Esophagus muscularis mucosa (tissue), 4 donors: ENCODE measurements at regions not wholly inside any gene's neighbourhood (a gene's known extent, or its start where the extent isn't known, plus 50 kb on each side); places are given as distances from the start of the nearest gene placed in this dataset.

Experiments
- DNase-seq: peaks from one replicate; pipeline ENCODE4 v3.0.0-alpha.2; 2017; ENCODE audit errors: extremely low spot score
- H3K27ac ChIP-seq, 4 donors: fragments of 200-600 bp; sonication (generic); replicated peaks in 1 of 4; 1 replicate in 3 of 4; 2 replicates in 1 of 4; pipeline ENCODE4 v1.5.1; 2016 to 2019; ENCODE audit warnings: mild to moderate bottlenecking in 1 of 4
- H3K27me3 ChIP-seq, 4 donors: fragments of 200-600 bp; sonication (generic); one replicate each; pipeline versions ENCODE4 v1.5.1 to v1.6.0; 2016 to 2019
- H3K36me3 ChIP-seq, 4 donors: fragments of 200-600 bp; sonication (generic); one replicate each; pipeline ENCODE4 v1.5.1; 2016 to 2019
- H3K4me1 ChIP-seq, 4 donors: fragments of 200-600 bp; sonication (generic); one replicate each; pipeline ENCODE4 v1.5.1; 2016 to 2019
- H3K4me3 ChIP-seq, 4 donors: fragments of 200-600 bp; sonication (generic); 1 replicate in 2 of 4; 2 replicates in 2 of 4; pipeline ENCODE4 v1.5.1; 2016 to 2019; ENCODE audit warnings: mild to moderate bottlenecking in 4 of 4, moderate library complexity in 1 of 4
- H3K9me3 ChIP-seq, 4 donors: fragments of 200-600 bp; sonication (generic); 1 replicate in 3 of 4; 2 replicates in 1 of 4; pipeline ENCODE4 v1.5.1; 2016 to 2019
- EP300 ChIP-seq: sonication (generic); formaldehyde crosslinking; IDR thresholded peaks from one replicate; pipeline ENCODE4 v1.6.1; 2017; ENCODE audit warnings: antibody characterized with exemption
- POLR2A ChIP-seq: fragments of 450-650 bp; IDR thresholded peaks from one replicate; pipeline ENCODE4 v1.6.1; 2017; ENCODE audit warnings: antibody characterized with exemption, moderate library complexity, mild to moderate bottlenecking, low read depth
- POLR2AphosphoS5 ChIP-seq, 2 donors: sonication (generic); formaldehyde crosslinking; IDR thresholded peaks; one replicate each; pipeline ENCODE4 v1.6.1; 2017; ENCODE audit warnings: antibody characterized with exemption in 2 of 2
- WGBS: methylation state at CpG from one replicate; pipeline ENCODE4 v1.1.5; 2018; 5-methylcytosine and 5-hydroxymethylcytosine counted together
- intact Hi-C: fragments of 100-400 bp; cut with DNase I; formaldehyde crosslinking; loops from one replicate; pipeline ENCODE4 v1.15.1; 2023
- TF ChIP-seq, protein P1 (sequence below), 3 experiments: fragments of 200-600 bp in 2 of 3; fragments of 450-650 bp in 1 of 3; sonication (generic) in 2 of 3; IDR thresholded peaks; one replicate each; pipeline ENCODE4 v1.5.1; 2017 to 2019; ENCODE audit warnings: antibody characterized with exemption in 3 of 3, mild to moderate bottlenecking in 2 of 3, moderate library complexity in 1 of 3

DNA sequence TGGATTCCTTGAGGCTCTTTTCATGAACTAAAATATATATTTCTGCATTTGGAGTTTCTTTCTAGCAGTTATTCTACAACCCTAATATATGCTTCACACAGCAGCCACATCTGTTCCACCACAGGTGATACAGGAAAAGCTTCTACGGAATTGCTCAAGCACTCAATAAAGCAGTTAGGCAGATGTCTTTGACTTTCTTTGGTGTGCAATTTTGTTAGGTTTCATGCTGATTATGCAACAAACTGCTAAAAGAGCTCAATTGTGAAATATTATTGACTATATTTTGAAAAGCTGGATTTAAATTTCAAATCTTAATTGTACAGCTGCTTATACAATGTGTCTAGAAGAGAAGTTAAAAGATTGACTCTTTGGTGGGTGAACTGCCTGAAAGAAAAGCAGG lies 1055.6 kb upstream of the FBXO33 start:
- no peak for DNase-seq
- Histone ChIP-seq H3K27me3 (no peaks in the 10 kb centered on the region), H3K36me3 (no peaks in the 10 kb centered on the region), H3K4me1 (no peaks in the 10 kb centered on the region), H3K4me3 (no peak overlapping the region), H3K27ac (no peak overlapping the region), H3K9me3 (no peaks in the 10 kb centered on the region)
- TF ChIP-seq EP300 (no peak), POLR2AphosphoS5 (IDR thresholded peaks at IDR 0.05) (no peak), POLR2A (no peak)
- TF ChIP-seq, protein P1, sequence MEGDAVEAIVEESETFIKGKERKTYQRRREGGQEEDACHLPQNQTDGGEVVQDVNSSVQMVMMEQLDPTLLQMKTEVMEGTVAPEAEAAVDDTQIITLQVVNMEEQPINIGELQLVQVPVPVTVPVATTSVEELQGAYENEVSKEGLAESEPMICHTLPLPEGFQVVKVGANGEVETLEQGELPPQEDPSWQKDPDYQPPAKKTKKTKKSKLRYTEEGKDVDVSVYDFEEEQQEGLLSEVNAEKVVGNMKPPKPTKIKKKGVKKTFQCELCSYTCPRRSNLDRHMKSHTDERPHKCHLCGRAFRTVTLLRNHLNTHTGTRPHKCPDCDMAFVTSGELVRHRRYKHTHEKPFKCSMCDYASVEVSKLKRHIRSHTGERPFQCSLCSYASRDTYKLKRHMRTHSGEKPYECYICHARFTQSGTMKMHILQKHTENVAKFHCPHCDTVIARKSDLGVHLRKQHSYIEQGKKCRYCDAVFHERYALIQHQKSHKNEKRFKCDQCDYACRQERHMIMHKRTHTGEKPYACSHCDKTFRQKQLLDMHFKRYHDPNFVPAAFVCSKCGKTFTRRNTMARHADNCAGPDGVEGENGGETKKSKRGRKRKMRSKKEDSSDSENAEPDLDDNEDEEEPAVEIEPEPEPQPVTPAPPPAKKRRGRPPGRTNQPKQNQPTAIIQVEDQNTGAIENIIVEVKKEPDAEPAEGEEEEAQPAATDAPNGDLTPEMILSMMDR (IDR thresholded peaks at IDR 0.05): no peak
- intact Hi-C loops: no loop called here
- WGBS: 84% methylated on average over 1 of the region's 1 CpG

DNA sequence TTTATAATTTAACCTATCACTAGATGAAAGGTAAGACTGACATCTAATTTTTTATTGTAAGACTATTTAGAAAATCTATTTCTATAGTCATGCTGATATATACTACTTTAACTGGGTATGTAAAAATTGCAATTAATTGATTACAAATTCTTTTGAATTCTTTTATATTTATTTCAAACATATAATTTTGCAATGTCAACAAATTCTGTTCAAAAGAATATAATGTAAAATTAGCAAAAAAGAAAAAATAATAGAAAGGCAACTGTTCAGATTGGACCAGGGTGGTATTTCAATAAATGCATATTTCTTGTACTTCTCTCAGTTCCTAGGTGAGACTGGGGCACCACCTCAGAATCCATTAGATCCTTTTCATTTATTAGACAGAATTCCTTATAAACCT lies 1053.5 kb upstream of the FBXO33 start:
- Histone ChIP-seq H3K4me3 (no peak overlapping the region), H3K27ac (no peak overlapping the region), H3K27me3 (no peaks in the 10 kb centered on the region), H3K36me3 (no peaks in the 10 kb centered on the region), H3K4me1 (no peaks in the 10 kb centered on the region), H3K9me3 (no peaks in the 10 kb centered on the region)
- no peak for DNase-seq
- intact Hi-C loops: no loop called here
- TF ChIP-seq POLR2AphosphoS5 (IDR thresholded peaks at IDR 0.05) (no peak), EP300 (no peak)
- TF ChIP-seq, protein P1 (IDR thresholded peaks at IDR 0.05): no peak

GRCh38 chr14:40476005-40476404 lies 1043.8 kb upstream of the FBXO33 start:
- Histone ChIP-seq H3K9me3 (peaks cover 0 to 4% (median 1%) of the 10 kb centered on the region in 4 donors), H3K36me3 (no peaks in the 10 kb centered on the region), H3K27me3 (no peaks in the 10 kb centered on the region), H3K27ac (no peak overlapping the region), H3K4me3 (no peak overlapping the region), H3K4me1 (no peaks in the 10 kb centered on the region)
- intact Hi-C loops: no loop called here
- TF ChIP-seq POLR2A (no peak), POLR2AphosphoS5 (IDR thresholded peaks at IDR 0.05) (no peak), EP300 (no peak)
- TF ChIP-seq, protein P1 (IDR thresholded peaks at IDR 0.05): no peak
- 91% methylated on average over 1 of the region's 1 CpG for WGBS
- no peak for DNase-seq

GRCh38 chr14:40467969-40468368 lies 1035.7 kb upstream of the FBXO33 start:
- no peak for DNase-seq
- Histone ChIP-seq H3K4me1 (no peaks in the 10 kb centered on the region), H3K27ac (no peak overlapping the region), H3K4me3 (no peak overlapping the region), H3K36me3 (no peaks in the 10 kb centered on the region), H3K27me3 (no peaks in the 10 kb centered on the region), H3K9me3 (peaks cover 0 to 15% (median 0%) of the 10 kb centered on the region in 4 donors)
- TF ChIP-seq EP300 (no peak), POLR2A (no peak), POLR2AphosphoS5 (IDR thresholded peaks at IDR 0.05) (no peak)
- TF ChIP-seq, protein P1 (IDR thresholded peaks at IDR 0.05): no peak
- intact Hi-C loops: no loop called here
- 63% methylated on average over 1 of the region's 1 CpG for WGBS

- no peak overlapping the region for H3K27ac ChIP-seq
- H3K4me3 ChIP-seq: no peak overlapping the region
- H3K4me1 ChIP-seq: no peaks in the 10 kb centered on the region
- WGBS: 100% methylated on average over 2 of the region's 2 CpGs
- H3K9me3 ChIP-seq: peaks cover 0 to 14% (median 0%) of the 10 kb centered on the region in 4 donors
- DNase-seq: no peak
- intact Hi-C loops: no loop called here
- TF ChIP-seq EP300 (no peak), POLR2AphosphoS5 (IDR thresholded peaks at IDR 0.05) (no peak), POLR2A (no peak)
- TF ChIP-seq, protein P1 (IDR thresholded peaks at IDR 0.05): no peak
- H3K27me3 ChIP-seq: no peaks in the 10 kb centered on the region
- no peaks in the 10 kb centered on the region for H3K36me3 ChIP-seq
Measured at GRCh38 chr14:40464531-40464930, 1032.3 kb upstream of the FBXO33 start.
